Brain microvascular endothelial cell (primary cell): ENCODE measurements at regions not wholly inside any gene's neighbourhood (a gene's known extent, or its start where the extent isn't known, plus 50 kb on each side); places are given as distances from the start of the nearest gene placed in this dataset.
"Not testable (repeated sequence)": the region's sequence is repeated elsewhere in the genome, so short reads cannot be mapped to it uniquely, and the experiment has no call there.

Source experiments
- DNase-seq: peaks from one replicate; pipeline ENCODE4 v3.0.0-alpha.2; 2020
- H3K27ac ChIP-seq: fragments of 250-450 bp; sonication (Bioruptor Pico); 2 replicates; pipeline ENCODE4 v1.5.1; 2020; ENCODE audit warnings: mild to moderate bottlenecking, moderate library complexity
- H3K27me3 ChIP-seq: fragments of 250-450 bp; sonication (Bioruptor Pico); replicated peaks from 2 replicates; pipeline ENCODE4 v1.5.1; 2020; ENCODE audit warnings: mild to moderate bottlenecking
- H3K36me3 ChIP-seq: fragments of 250-450 bp; sonication (Bioruptor Pico); replicated peaks from 2 replicates; pipeline ENCODE4 v1.5.1; 2020; ENCODE audit warnings: mild to moderate bottlenecking
- H3K4me3 ChIP-seq: 2 replicates; pipeline ENCODE4 v1.5.1; 2011; ENCODE audit warnings: low read depth, mild to moderate bottlenecking, control low read depth, low read length, moderate library complexity
- in situ Hi-C: cut with HindIII; loops from 2 replicates; pipeline ENCODE4 v1.10.0; 2017; ENCODE audit warnings: low sequenced_read_pairs, low pct_ligation_motif_present
- TF ChIP-seq, protein P1 (sequence below): IDR thresholded peaks from 2 replicates; pipeline ENCODE4 v1.5.1; 2011; ENCODE audit warnings: low read depth, mild to moderate bottlenecking, moderate library complexity, low read length, control low read depth, inconsistent platforms; ENCODE audit errors: missing control alignments

DNA sequence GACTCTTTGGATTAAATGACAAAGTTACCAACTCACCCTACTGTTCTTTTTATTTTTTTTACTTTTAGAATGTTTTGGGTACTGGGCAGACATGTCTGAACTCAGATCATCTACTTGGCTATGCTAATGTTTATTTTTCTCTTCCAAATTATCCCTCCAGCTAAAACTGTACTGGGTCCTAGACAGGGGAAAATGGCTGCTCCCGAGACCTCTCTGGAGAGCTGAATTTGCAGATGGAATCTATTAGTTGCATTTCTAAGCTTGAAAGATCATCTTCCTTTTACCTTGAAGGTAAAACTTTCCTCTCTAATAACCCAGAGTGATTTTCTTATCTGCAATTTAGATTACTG, 197.5 kb upstream of the SEMA6A start:
- TF ChIP-seq, protein P1, sequence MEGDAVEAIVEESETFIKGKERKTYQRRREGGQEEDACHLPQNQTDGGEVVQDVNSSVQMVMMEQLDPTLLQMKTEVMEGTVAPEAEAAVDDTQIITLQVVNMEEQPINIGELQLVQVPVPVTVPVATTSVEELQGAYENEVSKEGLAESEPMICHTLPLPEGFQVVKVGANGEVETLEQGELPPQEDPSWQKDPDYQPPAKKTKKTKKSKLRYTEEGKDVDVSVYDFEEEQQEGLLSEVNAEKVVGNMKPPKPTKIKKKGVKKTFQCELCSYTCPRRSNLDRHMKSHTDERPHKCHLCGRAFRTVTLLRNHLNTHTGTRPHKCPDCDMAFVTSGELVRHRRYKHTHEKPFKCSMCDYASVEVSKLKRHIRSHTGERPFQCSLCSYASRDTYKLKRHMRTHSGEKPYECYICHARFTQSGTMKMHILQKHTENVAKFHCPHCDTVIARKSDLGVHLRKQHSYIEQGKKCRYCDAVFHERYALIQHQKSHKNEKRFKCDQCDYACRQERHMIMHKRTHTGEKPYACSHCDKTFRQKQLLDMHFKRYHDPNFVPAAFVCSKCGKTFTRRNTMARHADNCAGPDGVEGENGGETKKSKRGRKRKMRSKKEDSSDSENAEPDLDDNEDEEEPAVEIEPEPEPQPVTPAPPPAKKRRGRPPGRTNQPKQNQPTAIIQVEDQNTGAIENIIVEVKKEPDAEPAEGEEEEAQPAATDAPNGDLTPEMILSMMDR: no peak
- in situ Hi-C loops: no loop called here
- Histone ChIP-seq H3K36me3 (no peaks in the 10 kb centered on the region), H3K27me3 (no peaks in the 10 kb centered on the region), H3K4me3 (no peak overlapping the region), H3K27ac (no peak overlapping the region)
- DNase-seq: no peak

DNA sequence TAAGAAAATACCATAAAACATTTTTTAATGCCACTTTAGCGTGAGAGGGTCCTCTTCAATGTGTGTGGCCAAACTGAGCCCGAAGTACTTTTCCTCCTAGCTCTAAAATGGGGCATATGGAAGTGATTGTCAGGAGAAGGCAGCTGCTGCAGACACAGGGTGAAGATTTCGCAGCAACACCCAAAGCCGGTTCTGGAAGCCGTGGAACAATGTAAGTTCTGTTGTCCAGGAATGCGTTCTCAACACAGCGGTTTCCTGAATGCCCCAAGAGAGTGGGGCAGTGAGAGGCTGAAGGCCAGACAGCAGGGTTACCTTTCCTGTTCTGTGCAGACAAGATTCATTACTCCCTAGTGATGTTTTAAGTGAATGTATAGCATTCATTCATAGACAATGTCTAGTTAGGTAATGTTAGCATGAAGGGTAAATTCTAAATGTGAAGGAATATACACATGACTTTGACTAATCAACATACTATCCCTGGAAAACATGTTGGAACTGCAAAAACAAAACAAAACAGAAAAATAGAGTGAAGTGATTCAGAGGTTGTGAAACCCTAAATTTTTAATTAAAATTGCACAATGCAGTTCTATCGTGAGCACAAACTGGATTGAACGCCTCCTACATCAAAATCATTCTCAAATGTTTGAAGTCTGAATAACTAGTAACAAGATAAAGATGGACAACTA, 197.0 kb upstream of the SEMA6A start:
- TF ChIP-seq, protein P1: no peak
- DNase-seq: no peak
- H3K4me3 ChIP-seq: no peak overlapping the region
- in situ Hi-C loops: no loop called here
- no peak overlapping the region for H3K27ac ChIP-seq
- no peaks in the 10 kb centered on the region for H3K36me3 ChIP-seq
- H3K27me3 ChIP-seq: no peaks in the 10 kb centered on the region

DNA sequence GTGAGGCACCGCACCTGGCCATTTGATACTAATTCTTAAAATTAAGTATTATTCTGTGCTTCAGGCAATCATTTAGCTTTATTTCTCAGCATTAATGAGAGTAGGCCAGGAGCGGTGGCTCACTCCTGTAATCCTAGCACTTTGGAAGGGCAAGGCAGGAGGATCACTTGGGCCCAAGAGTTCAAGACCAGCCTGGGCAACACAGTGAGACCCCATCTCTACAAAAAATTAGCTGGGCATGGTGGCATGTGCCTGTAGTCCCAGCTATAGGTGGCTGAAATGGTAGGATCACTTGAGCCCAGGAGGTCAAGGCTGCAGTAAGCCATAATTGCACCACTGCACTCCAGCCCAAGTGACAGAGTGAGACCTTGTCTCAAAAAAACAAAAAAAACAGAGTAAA, 195.3 kb upstream of the SEMA6A start:
- H3K27ac ChIP-seq, DNase-seq, H3K4me3 ChIP-seq, H3K27me3 ChIP-seq, in situ Hi-C loops, H3K36me3 ChIP-seq: not testable (repeated sequence)

DNA sequence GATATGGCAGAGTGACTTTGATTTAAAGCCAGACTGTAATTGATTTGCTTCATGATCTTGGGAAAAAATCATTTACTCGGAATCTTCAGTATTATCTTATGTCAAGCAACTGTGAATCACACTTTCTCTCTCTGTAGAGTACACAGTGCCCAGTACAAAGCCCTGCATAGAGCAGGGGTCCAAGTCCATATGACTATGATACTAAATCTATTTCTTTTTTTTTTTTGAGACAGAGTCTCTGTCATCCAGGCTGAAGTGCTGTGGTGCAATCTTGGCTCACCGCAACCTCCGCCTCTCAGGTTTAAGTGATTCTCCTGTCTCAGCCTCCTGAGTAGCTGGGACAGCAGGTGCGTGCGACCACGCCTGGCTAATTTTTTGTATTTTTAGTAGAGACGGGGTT, 194.8 kb upstream of the SEMA6A start:
- DNase-seq: no peak
- no peak overlapping the region for H3K27ac ChIP-seq
- TF ChIP-seq, protein P1: no peak

DNA sequence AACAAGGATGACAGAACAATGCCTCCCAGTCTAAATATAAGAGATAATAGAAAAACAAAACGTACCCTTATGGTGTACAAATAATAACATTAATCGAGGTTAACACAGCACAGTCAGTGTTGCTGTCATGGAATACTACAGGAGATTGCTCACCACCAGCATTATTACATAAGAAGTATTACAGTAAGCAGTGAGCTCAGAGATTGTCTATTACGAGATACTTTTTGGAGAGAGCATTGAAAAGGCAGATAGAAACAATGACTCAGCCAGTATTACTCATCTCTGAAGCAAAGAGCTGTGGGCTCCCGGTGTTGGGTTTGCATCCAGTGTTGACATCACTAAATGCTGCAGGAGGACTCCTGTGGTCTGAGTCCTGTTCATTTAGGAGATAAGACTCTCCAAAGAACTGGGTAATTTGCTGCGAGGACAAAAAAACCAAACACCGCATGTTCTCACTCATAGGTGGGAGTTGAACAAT, 191.9 kb upstream of the SEMA6A start:
- Histone ChIP-seq H3K27ac (peak overlapping the region; percentile 59), H3K4me3 (no peak overlapping the region), H3K27me3 (no peaks in the 10 kb centered on the region), H3K36me3 (no peaks in the 10 kb centered on the region)
- TF ChIP-seq, protein P1: no peak
- peak; percentile 98 for DNase-seq
- in situ Hi-C loops: no loop called here

More for the DNA sequence above, 194.8 kb upstream of the SEMA6A start:
- Histone ChIP-seq H3K36me3 (no peaks in the 10 kb centered on the region), H3K4me3 (no peak overlapping the region), H3K27me3 (no peaks in the 10 kb centered on the region)
- in situ Hi-C loops: no loop called here

DNA sequence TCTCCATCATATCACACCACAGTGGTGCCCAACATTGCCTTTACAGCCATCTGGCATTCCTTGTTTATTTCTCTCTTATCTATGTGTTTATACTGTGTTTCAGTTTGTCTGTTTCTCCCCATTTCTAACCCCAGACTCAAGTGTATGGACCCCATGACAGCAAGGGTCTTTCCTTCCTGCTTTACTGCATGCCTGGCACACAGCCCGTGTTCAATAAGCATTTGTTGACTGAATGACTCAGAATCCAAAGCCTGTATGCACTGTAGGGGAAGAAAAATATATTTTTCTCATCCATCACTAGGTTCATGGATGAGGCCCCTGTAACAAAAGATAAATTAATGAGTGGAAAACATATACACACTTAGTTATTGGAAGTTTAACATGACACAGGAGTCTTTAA, 190.8 kb upstream of the SEMA6A start:
- peak overlapping the region; percentile 59 for H3K27ac ChIP-seq
- no peak overlapping the region for H3K4me3 ChIP-seq
- TF ChIP-seq, protein P1: no peak
- no peaks in the 10 kb centered on the region for H3K36me3 ChIP-seq
- in situ Hi-C loops: no loop called here
- peak; percentile 41 for DNase-seq
- H3K27me3 ChIP-seq: no peaks in the 10 kb centered on the region
